Hepatic stellate cell (primary cell): ENCODE measurements at regions not wholly inside any gene's neighbourhood (a gene's known extent, or its start where the extent isn't known, plus 50 kb on each side); places are given as distances from the start of the nearest gene placed in this dataset.
"Not testable (repeated sequence)": the region's sequence is repeated elsewhere in the genome, so short reads cannot be mapped to it uniquely, and the experiment has no call there.

Source experiments
- DNase-seq: peaks from one replicate; pipeline ENCODE4 v3.0.0; 2011; ENCODE audit warnings: low spot score

DNA sequence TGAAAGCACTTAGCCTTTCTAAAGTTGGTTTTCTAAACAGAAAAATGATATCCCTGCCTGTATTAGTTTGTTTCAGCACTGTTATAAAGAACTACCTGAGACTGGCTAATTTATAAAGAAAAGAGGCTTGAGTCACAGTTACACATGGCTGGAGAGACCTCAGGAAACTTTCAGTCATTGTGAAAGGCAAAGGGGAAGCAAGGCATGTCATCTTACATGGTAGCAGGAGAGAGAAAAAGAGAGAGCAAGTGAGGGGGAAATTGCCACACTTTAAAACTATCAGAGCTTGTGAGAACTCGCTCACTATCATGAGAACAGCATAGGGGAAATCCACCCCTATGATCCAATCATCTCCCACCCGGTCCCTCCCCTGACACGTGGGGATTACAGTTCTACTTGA lies 64.9 kb downstream of the FAM170A start:
- DNase-seq = no peak

DNA sequence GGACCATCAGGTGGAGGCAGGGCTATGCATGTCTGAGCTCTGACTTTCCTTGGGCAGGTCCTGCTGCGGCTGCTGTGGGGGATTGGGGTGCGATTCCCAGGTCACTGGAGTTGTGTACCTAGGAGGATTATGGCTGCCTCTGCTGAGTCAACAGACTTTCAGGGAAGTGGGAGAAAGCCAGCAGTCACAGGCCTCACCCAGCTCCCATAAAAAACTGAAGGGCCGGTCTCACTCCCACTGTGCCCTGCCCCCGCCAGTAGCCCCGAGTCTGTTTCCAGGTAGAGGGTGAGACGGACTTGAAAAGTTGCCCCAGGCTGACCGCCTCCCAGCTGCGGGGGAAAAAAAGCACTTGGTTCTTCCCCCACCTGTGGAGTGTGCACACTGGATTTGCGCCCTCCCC lies 76.7 kb downstream of the FAM170A start:
- no peak for DNase-seq

DNA sequence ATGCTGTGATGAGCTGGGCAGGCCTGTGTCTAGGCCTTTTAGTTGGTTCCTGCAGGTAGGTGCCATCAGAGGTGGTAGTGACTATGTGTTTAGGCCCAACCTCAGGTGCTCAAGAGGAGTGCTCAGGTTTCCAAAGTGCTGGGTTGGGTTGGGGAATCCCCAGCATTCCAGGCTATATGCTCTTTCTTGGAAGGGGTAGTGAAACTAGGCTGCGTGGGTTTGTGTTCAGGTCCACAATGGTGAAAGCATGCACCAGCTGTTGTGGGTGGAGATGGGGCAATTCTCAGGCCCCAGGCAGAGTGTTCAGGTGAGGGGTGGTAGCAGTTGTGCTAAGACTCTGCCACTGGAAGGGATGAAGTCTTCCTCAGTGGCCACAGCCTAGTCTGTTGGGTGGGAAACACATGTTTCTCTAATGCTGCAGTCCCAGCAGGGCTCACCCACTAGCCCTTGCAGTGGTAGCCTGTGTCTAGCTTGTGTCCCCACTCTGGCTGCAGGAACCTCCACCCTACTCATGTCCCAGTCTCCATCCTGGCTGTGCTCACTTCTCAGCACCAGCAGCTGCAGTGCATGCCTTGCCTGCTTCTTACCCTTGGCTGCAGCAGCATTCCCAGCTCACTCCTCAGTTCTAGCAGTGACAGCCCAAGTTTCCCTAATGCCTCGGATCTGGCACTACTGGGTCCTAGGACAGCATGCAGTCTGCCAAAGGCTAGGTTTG lies 78.9 kb downstream of the FAM170A start:
- DNase-seq = no peak

DNA sequence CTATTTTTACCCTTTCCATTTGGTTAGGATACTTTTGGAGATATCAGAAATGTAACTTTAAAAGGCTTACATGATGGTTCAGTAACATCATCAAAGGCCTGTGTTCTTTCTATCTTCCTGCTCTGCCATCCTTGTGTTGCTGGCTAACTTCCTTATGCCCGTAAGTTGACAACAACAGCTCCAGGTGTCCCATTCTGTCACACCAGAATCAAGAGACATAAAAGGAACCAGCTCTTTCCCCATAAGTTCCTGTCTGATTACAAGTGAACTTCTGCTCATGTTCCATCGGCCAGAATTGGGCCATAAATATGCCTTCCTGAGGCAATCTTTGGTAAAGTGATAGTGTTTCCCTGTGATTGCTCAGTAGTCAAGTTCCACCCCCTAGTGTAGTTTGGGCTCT lies 92.4 kb downstream of the FAM170A start:
- DNase-seq = no peak

DNA sequence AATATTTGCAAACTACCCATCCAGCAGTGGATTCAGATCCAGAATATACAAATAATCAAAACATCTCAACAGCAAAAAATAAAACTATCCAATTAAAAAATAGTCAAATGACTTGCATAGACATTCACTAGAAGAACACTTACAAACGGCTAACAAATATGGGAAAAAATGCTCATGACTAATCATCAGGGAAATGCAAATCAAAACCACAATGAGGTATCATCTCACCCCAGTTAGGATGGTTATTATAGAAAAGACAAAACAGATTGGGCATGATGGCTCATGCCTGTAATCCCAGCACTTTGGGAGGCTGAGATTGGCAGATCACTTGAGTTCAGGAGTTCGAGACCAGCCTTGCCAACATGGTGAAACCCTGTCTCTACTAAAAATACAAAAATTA lies 95.9 kb downstream of the FAM170A start:
- not testable (repeated sequence) for DNase-seq

DNA sequence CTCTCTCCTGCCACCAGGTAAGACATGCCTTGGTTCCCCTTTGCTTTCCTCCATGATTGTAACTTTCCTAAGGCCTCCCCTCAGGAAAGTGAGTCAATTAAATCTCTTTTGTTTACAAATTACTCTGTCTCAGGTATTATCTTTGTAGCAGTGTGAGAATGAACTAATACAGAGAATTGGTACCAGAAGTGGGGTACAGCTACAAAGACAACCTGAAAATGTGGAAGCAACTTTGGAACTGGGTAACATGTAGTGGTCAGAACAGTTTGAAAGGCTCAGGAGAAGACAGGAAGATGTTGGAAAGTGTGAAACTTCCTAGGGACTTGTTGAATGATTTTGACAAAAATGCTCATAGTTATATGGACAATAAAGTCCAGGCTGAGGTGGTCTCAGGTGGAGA lies 97.2 kb downstream of the FAM170A start:
- DNase-seq = no peak

DNA sequence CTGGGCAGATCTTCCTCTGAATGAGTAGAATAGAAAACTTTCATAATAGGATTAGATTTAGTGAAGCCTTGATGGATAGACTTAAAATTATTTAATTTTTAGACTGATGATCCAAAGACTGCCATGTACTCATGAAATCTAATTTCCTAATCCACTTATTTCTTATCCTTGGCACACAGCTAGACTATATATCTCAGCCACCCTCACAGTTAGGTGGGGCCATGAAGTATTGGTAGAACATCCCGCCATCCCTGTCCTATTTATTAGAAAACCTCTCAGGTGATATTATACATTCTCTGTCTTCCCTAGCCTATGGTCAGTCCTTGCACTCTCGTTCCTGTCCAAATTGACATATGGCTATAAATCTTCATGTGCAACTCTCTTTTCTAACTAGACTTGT lies 110.9 kb downstream of the FAM170A start:
- no peak for DNase-seq

DNA sequence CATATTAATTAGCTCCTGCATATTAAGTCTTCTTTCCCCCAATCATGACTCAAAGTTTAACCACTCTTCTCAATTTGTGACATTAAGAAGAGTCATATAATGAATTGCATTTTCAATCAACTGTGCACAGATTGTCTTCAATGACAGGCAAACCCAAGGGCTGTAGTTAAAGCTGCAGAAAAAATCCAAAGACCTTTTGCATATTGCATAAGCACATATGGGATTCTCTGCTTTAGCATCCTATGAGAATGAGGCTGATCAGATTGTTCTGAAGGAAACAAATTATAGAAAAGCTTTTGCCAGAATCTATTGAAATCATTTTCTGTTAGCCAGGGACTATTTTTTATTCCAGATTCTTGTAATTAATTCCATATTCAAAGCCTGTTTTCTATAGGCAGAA lies 112.3 kb downstream of the FAM170A start:
- DNase-seq = no peak

DNA sequence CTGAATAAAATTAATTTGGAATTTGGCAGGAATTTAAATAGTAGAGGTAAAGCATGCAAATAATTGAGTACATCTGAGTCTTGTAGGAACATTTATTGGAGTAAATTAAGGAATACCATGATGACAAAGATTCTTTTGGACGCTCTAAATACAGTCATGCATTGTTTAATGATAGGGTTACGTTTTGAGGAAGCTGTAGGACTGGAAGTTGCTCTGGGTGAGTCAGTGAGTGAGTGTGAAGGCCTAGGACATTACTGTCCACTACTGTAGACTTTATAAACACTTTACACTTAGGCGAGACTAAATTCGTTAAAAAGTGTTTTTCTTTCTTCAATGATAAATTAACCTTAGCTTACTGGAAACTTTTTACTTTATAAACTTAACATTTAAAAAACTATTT lies 113.0 kb downstream of the FAM170A start:
- no peak for DNase-seq

DNA sequence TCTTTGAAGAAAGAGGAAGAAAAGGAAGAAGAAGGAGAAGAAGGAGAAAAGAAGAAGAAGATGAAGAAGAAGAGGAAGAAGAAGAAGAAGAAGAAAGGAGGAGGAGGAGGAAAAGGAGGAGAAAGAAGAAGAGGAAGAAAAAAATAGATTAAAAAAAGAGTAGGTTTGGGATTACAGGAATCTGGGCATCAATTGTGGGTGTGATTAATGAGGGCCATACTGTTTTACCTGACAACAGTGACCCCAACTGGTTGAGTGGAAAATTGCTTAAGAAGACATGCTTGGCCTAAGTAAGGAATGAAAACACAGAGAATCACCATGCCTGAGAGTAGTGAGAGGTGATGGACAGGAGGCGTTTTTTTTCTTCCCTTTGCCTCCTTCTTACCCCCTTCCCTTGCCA lies 114.6 kb downstream of the FAM170A start:
- peak; percentile 5 for DNase-seq

DNA sequence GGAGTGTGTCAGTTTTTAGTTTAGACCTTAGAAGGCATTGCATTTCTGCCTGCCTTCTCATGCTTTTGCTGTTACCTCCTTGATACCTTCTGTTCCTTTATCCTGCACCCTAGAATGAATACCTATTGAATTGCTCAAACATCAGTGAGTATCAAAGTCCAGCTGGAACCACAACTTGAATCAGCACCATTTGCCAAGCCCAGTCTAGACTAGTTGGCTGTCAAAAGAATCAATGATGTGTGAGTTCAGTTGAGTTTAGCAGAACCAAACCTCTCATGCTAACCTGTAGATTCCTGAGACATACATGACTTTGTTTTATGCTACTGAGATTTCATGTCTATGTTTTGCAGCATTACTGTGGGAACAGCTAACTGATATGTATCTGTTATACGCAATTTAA lies 116.6 kb downstream of the FAM170A start:
- no peak for DNase-seq

DNA sequence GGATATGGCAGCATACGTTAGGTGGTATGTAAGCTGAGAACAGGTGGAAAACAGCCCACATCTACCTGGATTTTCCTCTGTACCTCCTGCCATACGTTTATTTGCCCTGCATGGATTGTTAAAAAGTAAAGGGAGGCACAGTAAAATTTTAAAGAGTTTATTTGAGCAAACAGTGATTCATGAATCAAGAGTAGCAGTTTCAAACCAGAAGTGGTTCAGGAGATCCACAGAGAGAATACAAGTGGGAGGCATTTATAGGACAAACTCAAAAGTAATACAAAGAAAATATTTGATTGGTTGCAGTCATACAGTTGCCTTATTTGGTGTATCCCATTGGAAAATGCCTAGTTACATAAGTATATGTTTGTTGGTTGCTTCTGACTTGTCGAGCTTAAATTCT lies 117.6 kb downstream of the FAM170A start:
- DNase-seq = no peak

DNA sequence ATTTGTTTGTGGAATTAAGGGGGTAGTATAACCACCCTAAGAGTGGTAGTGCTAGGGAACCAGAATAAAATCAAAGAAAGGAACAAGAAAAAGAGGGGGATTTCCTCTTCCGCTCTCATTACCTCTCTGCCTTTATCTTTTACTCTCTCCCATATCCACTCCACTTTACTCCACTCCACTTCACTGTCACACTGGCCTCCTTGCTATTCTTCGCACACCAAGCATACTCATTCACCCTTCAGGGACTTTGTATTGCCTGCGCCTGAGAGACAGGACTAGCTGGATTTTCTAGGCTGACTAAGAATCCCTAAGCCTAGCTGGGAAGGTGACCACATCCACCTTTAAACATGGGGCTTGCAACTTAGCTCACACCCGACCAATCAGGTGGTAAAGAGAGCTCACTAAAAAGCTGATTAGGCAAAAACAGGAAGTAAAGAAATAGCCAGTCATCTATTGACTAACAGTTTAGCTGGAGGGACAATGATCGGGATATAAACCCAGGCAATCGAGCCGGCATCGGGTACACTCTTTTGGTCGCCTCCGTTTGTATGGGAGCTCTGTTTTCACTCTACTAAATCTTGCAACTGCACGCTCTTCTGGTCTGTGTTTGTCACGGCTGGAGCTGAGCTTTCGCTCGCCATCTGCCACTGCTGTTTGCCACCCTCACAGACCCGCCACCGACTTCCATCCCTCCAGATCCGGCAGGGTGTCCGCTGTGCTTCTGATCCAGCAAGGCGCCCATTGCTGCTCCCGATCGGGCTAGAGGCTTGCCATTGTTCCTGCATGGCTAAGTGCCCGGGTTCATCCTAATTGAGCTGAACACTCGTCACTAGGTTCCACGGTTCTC lies 121.8 kb downstream of the FAM170A start:
- DNase-seq = no peak

DNA sequence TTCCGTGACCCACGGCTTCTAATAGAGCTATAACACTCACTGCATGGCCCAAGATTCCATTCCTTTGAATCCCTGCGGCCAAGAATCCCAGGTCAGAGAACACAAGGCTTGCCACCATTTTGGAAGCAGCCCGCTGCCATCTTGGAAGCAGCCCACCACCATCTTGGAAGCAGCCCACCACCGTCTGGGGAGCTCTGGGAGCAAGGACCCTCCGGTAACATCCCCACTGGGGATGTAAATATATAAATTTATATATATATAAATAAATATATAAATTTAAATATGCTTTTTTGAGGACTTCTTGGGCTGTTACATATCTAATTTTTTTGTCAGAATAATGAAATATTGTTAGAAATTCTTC lies 122.4 kb downstream of the FAM170A start:
- DNase-seq = no peak

DNA sequence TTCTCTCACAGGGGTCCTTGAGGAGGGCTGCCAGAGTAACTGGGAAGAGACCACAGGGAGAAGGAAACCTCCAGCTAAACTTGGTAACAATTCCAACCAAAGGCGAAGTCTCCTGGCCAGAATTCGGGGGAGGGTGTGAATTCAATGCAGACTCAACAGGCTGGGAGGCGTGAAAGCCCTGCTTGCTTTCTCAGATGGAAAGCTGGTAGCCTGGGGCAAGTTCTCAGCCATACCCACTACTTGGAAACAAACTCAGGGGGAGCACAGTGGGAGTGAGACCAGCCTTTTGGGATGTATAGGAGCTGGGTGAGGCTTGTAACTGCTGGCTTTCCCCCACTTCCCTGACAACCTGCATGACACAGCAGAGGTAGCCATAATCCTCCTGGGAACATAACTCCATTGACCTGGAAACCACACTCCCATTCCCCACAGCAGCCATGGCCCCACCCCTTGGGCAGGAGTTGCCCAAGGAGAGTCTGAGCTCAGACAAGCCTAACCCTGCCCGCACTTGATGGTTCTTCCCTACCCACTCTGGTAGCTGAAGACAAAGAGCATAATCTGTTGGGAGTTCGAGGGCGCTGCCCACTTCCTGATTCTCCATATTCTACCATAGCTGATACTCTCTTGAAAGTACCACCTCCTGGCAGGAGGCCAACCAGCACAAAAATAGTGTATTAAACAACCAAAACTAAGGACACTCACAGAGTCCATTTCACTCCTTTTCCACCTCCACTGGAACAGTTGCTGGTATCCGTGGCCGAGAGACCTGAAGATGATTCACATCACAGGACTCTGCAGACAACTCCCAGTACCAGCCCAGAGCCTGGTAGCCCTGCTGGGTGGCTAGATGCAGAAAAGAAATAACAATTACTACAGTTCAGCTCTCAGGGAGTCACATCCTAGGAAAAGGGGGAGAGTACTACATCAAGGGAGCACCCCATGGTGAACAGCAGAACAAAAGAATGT lies 123.8 kb downstream of the FAM170A start:
- no peak for DNase-seq

DNA sequence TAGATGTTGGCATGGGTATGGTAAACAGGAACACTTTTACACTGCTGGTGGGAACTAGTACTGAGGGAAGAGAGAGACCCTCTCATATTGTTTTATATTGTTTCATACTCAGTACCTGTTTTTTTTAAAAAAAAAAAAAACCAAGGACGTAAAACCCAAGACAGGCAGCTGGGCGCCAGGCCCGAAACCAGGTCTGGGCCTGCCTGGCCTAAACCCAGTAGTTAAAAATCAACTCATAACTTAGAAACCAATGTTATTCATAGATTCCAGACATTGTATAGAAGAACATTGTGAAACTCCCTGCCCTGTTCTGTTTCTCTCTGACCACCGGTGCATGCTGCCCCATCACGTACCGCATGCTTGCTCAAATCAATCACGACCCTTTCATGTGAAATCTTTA lies 125.5 kb downstream of the FAM170A start:
- not testable (repeated sequence) for DNase-seq

DNA sequence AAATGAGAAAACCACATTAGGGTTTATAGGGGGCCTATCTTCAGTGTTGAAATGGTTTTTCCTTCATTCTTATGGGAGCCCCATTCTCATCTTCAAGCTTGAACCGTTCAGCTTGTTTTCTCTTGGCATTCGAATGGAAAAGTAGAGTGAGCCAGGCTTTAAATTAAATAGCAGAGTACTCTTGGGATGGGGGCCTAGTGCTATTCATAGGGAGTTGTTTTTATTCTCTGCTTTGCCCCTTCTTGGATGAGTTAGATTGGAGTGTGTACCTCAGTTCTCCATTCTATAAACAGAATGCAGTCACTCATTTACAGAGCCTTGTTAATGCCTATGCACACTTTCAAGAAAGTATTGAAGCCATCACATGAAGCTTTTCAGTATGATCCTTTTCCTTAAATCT lies 127.9 kb downstream of the FAM170A start:
- DNase-seq = no peak

DNA sequence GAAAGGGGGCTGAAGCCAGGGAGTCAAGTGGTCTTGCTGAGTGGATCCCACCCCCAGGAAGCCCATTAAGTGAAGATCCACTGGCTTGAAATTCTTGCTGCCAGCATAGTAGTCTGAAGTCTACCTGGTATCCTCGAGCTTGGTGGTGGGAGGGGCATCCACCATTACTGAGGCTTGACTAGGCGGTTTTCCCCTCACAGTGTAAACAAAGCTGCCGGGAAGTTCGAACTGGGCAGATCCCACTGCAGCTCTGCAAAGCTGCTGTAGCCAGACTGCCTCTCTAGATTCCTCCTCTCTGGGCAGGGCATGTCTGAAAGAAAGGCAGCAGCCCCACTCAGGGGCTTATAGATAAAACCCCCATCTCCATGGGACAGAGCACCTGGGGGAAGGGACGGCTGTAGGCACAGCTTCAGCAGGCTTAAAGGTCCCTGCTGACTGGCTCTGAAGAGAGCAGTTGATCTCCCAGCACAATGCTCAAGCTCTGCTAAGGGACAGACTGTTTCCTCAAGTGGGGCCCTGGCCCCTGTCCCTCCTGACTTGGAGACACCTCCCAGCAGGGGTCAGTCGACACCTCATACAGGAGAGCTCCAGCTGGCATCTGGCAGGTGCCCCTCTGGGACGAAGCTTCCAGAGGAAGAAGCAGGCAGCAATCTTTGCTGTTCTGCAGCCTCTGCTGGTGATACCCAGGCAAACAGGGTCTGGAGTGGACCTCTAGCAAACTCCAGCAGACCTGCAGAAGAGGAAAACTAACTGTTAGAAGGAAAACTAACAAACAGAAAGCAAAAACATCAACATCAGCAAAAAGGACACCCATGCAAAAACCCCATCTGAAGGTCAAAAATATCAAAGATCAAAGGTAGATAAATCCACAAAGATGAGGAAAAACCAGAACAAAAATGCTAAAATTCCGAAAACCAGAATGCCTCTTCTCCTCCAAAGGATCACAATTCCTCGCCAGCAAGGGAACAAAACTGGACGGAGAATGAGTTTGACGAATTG lies 140.6 kb downstream of the FAM170A start:
- not testable (repeated sequence) for DNase-seq

DNA sequence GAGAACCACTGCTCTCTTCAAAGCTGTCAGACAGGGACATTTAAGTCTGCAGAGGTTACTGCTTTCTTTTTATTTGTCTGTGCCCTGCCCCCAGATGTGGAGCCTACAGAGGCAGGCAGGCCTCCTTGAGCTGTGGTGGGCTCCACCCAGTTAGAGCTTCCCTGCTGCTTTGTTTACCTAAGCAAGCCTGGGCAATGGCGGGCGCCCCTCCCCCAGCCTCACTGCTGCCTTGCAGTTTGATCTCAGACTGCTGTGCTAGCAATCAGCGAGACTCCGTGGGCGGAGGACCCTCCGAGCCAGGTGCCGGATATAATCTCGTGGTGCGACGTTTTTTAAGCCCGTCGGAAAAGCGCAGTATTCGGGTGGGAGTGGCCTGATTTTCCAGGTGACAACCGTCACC lies 150.8 kb downstream of the FAM170A start:
- not testable (repeated sequence) for DNase-seq

DNA sequence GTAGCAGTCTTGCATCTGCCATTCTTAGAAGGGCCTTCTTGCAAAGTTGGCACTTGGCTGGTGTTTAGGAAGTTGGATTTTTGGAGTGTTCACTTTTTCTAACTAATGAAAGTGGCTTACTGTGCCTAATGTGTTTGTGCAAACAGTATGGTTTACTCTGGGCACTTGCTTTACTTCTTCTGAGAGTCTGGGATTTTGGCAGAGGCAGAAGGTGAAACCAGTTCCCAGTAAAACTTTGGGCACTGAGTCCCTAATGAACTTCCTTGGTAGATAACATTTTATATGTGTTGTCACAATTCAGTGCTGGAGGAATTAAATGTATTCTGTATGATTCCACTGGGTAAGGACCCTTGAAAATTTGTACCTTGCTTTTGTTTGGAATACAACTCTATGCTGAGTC lies 155.7 kb downstream of the FAM170A start:
- no peak for DNase-seq

DNA sequence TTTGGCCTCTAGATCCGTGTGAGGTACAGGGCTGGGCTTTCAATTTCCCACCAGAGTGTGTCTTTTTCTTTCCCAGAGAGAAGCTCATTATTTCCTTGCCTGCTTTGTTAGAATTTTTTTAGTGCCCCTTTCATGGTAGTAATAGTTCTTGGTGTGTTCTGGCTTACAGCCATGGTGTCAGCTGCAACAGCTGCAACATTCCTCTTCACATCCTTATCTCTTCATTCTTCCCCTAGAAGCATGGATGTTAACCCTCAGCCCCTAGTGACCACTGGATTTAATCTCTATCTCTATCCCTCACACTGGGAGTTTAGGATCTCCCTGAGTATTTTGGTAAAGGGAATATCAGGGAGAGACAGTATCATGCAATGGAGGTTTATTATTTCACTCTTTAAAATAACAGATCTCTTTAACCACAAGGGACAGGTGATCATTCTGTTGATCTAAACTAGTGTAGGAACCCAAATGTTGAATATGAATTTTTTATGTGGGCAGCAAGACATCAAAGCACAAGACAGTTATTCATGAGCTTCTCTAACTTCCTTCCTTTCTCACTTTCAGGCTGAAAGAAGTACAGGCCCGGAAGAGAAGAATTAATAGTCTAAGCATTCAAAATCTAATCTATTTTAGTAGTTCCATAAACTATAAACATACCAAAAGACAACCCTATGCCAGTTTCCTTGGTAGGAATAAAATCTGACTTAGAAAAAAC lies 160.2 kb downstream of the FAM170A start:
- DNase-seq = no peak
